Loucy (cell line): ENCODE measurements at regions not wholly inside any gene's neighbourhood (a gene's known extent, or its start where the extent isn't known, plus 50 kb on each side); places are given as distances from the start of the nearest gene placed in this dataset.
"Not testable (repeated sequence)": the region's sequence is repeated elsewhere in the genome, so short reads cannot be mapped to it uniquely, and the experiment has no call there.

Experiments
- EZH2phosphoT487 ChIP-seq: fragments of 200-600 bp; IDR thresholded peaks from 2 replicates; pipeline ENCODE4 v1.6.1; 2018; ENCODE audit warnings: antibody characterized with exemption, mild to moderate bottlenecking, moderate library complexity, borderline replicate concordance
- TF ChIP-seq, protein P1 (sequence below): fragments of 200-600 bp; sonication (generic); conservative IDR thresholded peaks from 2 replicates; pipeline ENCODE4 v1.5.1; 2014; ENCODE audit warnings: mild to moderate bottlenecking, antibody characterized with exemption, low read length

DNA sequence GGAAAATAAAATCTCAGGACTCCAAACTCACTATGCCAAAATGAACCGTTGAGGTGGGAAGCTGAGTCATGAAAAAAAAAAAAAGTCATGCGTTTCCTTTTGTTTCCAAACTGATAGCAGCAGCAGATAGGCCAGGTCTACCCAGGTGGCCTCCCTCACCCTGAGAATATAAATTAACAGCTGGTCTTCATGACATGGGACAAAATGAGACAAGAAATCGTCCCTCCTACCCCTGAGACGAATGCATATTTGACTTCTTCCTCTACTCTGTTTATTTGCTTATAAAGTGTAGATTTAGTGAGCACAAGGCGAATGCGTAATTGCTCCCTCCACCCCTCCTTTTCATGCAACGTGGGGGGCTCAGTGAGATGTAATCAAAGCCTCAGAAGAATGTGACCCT, 204.3 kb downstream of the TMEM121 start:
- TF ChIP-seq, protein P1, sequence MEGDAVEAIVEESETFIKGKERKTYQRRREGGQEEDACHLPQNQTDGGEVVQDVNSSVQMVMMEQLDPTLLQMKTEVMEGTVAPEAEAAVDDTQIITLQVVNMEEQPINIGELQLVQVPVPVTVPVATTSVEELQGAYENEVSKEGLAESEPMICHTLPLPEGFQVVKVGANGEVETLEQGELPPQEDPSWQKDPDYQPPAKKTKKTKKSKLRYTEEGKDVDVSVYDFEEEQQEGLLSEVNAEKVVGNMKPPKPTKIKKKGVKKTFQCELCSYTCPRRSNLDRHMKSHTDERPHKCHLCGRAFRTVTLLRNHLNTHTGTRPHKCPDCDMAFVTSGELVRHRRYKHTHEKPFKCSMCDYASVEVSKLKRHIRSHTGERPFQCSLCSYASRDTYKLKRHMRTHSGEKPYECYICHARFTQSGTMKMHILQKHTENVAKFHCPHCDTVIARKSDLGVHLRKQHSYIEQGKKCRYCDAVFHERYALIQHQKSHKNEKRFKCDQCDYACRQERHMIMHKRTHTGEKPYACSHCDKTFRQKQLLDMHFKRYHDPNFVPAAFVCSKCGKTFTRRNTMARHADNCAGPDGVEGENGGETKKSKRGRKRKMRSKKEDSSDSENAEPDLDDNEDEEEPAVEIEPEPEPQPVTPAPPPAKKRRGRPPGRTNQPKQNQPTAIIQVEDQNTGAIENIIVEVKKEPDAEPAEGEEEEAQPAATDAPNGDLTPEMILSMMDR: not testable (repeated sequence)
- not testable (repeated sequence) for TF ChIP-seq EZH2phosphoT487
